GM18861 (cell line): ENCODE measurements at regions not wholly inside any gene's neighbourhood (a gene's known extent, or its start where the extent isn't known, plus 50 kb on each side); places are given as distances from the start of the nearest gene placed in this dataset.

Experiments used
- ATAC-seq: cut with Tn5 transposase; IDR thresholded peaks from one replicate; pipeline ENCODE4 v1.9.1; 2021; ENCODE audit not compliant: unreplicated experiment

DNA sequence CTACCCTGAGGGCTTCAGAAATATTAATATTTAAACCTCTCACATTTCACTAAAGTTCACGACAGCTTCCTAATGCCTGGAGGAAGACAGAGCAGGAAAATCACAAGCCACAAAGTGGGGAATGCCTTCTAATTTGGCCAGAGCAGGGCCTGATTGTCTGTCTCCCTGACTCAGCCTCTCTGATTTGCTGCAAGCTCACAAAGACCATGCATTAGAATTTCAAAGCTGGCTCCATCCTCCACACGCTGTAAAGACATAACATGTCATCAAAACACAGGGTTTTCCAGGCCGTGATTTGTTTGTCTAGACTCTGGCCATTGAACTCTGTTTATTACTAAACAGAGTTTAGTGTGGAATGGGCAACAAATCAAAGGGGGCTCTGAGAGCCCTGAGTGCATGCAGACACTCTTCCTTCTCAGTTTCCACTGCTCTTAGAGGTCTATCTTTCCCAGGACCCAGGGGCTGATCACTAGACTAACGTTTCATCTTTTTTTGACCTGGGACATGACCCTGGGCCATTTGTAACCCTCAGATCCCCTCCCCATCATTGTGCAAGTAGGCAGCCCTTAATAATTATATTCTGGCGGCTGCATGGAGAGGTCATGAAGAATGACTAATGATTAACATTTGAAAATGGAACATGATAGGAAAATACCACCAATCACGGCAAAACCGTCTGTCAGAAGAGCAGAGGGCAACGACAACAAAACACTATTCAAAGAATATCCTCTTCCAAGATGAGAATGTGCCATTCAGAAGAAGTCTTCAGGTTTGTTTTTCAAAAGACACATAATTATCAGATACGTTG, 140.2 kb downstream of the ENC1 start:
- no peak for ATAC-seq

DNA sequence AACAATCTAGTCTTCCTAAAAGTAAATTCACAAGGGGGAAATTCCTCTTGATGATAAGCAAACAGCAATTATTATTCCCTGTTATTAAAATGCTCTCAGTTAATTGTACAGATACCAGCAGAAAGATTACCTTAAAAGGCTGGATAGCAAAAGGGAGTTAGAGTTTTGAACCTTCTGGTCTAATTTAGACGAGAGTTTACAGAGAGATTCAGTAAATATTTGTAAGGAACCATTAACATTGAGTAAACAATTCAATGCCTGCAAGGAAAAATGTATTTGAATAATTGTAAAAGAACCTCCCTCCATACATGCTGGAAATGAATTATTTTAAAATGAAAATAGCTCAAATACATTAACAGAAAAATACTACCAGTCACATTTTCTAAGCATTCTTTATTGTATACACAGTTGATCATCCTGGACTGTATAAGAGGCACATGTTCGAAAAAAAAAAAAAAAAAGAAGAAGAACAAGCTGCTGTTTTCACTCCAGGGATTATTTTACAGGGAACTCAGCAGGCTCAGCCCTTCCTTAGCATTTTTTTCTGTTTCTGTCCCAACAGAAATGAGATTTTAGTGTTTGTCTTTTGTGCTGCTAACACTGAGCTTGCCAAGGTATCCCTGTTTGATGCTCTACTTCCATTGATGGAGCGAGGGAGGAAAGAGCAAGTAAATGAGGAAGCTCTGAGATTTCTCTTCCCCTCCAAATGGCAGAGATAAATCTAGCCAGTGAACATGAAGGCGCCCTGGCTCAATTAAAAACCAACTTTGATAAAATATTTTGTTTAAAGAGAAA, 141.1 kb downstream of the ENC1 start:
- no peak for ATAC-seq

DNA sequence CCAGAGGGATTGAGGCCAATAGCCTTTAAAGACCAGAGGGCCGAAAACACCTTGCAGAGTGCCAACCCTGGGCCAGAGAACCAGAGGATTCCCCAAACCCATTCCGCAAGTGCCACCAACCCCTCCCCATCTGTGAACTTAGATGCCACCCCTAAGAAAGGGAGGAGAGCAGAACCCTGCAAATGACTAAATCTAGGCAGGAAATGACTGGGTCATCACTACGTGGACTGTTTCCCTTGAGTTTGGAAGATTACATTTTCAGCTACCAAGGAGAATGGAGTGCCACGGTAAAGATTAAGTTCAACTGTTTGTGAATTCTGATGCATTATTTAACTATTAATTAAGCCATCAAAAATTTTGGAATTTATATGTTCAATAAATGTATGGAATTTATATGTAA, 142.8 kb downstream of the ENC1 start:
- no peak for ATAC-seq

DNA sequence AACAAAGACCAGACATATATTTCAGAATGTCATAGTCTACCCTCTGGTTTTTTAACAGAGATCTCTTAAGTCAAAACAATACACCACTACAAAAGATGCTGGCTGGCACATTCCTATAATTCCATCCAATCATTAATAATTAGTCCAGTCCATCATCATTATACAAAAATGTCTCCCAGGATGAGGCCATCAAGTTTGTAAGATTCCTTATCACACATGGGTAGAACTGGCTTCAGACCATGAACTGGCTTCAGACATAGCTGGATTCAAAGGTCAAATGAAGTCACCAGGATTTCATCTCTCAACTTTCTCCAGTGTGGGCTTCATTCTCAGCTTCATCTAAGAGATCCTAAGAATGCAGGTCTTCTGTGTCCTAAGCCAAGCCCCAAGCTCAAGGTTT, 147.1 kb downstream of the ENC1 start:
- no peak for ATAC-seq

DNA sequence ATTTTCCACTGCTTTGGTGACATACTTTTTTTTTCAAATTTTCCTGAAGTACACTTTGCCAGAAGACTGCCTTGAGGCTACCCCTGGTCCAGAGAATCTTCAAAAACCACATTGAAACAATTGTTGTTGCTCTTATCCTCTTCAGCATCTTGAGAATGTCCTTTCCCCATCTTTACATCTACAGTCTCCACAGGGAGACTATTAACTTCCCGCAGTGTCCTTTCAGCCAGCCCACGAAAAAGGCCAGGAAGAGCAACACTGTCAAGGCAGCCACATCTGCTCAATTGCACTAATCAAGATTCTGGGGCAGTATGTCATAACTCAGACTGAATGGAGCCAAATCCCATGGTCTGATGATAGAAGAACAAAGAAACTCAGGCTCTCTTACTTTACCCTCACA, 148.3 kb downstream of the ENC1 start:
- ATAC-seq: no peak

DNA sequence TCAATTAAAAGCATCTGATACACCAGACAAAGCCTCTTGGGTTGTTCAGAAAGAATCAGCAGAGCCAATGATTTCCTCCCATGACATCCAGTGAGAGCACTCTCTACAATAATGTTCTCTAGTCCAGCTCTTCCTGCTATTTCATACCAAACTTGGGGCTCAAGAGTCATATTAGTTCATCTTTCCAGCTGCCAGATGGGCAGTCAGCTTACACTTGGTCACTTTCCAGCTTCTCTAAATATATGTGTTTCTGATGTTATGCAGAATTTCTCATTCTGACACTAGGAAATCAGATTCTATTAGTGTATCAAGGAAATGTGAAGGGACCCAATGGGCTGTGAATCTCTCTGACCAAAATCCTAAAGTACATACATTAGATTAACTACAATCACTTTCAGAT, 148.9 kb downstream of the ENC1 start:
- no peak for ATAC-seq

DNA sequence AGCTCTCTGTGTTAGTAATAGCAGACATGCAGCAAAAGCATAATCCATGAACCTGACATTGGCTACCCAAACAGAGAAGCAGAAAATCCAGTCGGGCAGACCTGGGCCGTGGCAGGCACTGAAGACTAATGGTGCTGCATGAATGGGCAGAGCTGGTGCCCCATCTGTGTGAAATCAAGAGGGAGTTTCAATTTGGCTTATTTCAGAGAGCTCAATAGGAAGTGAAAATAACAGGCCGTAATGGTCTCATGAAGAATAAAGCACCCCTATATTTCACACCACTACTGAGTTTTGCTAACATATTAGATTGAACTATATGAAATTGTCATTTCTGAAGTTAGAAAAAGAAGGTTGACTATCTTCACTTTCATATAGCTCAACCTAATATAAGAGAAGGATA, 149.7 kb downstream of the ENC1 start:
- ATAC-seq: peak; percentile 95

DNA sequence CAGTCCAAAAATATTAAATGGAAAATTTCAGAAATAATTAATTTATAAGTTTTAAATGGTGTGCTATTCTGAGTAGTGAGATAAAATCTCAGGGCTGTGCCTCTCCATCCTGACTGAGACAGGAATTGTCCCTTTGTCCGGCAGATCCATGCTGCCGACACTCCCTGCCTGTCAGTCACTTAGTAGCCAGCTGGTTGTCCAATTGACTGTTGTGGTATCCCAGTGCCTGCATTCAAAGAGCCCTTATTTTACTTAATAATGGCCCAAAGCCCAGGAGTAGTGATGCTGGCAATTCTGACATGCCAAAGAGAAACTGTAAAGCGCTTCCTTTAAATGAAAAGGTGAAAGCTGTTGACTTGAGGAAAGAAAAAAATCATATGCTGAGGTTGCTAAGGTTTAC, 157.5 kb downstream of the ENC1 start:
- ATAC-seq: no peak

DNA sequence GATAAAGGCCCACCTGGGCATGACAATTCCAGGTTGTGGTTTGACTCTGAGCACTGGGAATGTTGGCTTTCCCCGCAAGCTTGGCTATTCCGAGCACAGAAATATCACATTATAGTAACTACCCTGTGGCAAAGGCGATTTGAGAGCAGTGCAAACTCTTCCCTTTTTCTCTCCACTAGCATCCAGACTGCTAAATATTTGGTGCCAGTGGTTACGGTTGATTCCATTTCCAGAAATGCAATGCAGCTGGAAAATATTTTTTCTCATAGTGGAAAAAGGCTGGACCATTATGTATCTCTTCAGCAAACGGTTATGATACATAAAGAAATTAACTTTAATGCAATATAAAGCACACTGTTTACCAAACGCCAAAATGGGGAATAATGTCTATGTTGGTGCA, 158.0 kb downstream of the ENC1 start:
- ATAC-seq: no peak

DNA sequence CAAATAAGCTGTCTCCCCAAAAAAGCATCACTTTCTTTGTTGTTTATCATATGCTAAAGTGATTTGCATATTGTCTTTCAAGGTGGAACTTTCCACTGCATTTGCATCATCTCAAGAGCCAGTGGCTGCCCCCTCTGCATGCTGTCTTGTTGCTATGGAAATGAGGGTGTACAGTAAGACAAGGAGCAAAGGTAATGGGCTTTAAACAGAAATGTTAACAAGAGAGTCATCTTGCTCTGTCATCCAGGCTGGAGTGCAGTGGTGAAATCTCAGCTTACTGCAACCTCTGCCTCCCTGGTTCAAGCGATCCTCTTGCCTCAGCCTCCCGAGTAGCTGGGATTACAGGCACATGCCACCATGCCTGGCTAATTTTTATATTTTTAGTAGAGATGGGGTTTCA, 159.2 kb downstream of the ENC1 start:
- ATAC-seq: peak; percentile 88

DNA sequence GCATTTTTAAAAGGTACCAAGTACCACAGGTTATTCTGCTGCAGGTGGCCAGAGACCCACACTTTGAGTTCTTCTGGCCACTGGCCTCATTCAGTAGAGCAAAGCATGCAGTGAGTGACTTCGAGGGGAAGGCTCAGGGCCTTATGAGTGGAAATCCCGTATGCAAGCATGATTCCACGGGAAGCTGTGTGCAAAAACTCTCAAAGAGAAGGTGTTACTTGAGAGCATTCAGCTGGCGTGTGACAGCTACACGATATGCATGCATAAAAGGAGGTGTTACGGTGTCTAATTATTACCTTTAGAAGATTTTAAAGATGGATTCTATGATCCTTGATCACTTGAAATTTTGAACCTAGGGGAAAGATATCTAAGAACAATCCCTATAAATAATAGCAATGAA, 160.3 kb downstream of the ENC1 start:
- no peak for ATAC-seq

DNA sequence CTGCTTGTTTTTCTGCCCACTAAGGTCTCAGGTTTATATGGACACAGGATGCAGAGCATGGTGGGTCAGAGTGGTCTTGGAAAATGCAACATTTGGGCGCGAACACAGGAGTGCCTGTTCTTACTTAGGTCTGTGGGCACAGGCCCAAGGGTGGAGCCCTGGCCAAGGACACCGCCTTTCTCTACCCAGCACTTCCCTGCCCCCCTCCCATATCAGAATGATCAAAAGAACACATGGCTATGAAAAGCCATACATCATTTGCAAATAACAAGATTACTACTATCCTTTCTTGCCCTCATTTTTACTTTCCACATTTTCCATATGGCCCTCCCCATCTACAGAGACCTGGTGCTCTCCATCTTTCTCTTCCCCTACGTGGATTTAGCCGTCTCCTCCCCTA, 162.2 kb downstream of the ENC1 start:
- no peak for ATAC-seq

DNA sequence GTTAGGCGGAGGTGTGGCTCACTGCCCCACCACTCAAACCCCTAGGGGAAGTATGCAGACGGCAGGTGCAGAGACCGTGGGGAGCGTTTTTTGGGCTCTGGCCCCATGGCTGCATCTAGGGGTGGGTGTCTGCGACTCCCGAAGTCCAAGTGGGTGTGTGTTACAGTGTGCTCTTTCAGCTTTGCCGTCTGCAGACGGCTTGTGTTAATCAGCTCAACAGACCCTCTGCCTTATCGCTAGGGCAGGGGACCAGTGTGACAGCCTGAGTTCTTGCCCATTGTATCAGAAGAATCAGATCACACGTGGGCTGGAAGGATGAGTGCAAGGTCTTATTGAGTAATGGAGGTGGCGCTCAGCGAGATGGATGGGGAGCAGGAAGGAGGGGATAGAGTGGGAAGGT, 162.8 kb downstream of the ENC1 start:
- ATAC-seq: no peak

DNA sequence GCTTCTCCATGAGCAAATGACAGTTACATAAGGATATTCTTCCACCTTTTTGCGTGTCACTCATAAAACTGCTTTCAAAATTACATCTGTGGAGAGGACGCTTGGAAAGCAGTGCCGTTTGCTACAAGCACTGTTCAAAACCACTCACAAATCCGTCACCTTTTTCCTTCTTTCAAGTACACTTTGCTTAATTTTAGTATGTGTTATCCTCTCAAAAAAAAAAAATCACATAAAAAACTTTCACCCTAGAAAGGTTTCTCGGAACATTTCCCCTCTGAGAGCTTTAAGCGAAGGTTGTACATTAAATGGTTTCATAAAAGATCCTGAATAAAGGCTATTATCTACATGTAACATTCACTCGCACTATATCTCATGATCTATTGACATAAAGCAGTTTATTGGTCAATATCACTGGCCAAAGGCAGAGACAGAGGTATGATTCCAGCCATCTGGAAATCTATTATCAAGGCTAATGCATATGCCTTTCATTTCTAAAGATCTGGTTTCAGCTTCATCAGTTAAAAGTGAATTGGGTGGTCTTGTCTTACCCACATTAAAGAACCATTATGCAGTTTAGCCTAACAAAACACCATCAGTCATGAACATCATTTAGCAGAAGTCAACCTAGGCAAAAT, 163.6 kb downstream of the ENC1 start:
- ATAC-seq: no peak

DNA sequence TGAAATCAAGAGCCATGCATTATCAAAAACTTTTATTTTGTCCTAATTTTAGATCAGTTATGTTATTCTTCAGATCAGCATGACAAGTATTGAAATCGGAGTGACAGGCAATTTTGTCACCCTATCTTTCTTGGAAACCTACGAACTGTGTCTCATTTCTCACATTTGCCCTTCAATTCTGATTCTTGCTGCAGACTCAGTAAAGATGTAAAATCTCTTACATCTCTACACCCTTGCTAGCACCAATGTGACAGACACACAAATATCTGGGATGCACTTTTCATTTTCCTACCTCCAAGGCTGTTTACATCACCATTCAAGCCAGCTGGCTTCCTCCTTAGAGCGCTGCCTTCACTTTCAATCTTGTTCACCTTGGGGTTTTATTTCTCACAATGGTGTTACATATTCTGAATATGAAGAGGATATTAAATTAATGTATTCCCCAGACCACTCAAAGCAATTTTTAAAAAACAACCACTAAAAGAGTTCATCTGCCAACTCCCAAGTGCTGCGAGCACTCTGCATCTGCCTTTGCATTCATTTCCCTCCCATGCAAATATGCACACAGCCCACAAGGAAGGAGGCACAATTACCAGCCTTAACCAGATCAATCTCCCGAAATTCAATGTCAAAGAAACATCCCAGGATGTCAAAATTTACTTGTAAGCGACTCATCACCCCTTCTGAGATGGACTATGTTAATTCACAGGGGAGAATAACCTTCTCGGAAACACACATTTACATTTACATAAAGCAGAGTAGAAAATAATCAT, 164.3 kb downstream of the ENC1 start:
- ATAC-seq: no peak

DNA sequence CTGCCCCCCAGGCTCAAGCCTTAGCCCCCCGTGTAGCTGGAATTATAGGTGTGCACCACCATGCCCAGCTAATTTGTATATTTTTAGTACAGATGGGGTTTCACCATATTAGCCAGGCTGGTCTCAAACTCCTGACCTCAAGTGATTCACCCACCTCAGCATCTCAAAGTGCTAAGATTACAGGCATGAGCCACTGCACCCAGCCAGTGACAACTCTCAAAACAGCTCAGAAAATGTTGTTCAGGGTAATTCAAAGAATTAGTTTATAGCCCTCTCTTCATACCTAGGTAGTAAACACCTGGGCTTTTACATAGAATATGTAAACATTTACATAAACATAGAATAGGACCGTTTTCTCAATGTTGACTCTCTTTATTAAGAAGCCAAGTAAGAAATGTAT, 168.7 kb downstream of the ENC1 start:
- ATAC-seq: no peak

DNA sequence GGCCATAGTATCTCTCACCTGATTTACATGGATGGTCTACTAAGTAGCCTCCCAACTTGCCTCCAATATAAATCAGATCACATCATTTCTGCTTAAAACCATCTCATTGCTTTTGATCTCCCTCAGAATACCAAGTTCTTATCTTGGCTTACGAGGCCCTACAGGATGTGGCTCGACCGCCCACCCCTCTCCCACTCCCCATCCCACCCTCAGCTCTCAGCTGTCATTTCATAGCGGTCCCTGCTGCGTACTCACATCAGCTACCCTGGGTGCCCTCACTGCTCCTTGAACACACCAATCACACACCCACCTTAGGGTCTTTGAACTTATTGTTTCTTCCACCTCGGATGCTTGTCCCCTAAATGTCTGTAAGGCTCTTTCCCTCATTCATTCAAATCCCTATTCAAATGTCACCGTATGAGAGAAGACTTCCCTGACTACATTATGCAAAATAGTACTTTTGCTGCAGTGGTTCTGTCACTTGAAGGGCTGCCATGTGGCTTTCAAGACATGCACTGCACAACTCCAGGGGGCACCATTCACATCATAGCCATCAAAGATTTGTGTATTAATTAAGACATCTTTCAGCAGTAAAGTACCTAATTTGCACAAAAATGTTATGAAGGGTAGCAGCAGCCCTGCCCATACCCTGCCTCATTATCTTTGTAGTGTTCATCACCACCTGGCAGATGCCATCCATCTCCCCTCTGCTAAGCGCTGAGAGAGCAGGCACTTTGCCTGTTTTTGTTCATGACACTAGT, 171.1 kb downstream of the ENC1 start:
- no peak for ATAC-seq

DNA sequence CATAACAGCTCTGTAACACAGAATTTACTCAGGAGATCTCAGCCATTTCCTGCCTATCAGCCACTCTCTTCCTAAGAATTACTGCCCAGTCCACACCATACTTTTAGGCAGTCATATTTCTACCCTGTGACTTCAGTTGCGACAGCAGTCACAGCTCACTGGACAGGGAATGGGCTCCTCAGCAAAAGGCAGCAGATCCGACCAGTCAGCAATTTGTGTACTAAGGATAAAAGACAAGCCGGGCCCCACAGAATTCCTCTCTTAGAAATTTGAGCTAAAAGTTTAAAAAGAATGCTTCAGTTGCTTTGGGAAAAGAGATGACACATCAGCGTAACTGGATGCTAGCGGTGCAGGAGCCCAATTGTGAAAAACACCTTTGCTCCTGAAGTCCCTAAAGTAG, 172.1 kb downstream of the ENC1 start:
- ATAC-seq: no peak

DNA sequence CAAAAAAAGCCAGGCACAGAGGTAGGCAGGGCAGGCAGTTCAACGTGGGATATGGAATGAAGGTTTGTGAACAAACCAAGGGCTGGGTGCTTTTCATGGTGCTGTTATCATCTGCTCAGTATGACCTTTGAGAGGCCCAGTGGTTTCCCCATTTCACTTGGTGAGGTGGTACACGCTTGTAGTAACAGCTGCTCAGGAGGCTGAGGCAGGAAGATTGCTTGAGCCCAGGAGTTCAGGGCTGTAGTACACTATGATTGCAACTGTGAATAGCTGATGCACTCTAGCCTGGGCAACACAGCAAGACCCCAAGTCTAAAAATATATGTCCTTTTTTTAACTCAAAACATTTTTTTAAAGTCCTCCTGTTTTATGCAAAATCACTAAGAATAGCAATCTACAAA, 174.8 kb downstream of the ENC1 start:
- ATAC-seq: no peak

DNA sequence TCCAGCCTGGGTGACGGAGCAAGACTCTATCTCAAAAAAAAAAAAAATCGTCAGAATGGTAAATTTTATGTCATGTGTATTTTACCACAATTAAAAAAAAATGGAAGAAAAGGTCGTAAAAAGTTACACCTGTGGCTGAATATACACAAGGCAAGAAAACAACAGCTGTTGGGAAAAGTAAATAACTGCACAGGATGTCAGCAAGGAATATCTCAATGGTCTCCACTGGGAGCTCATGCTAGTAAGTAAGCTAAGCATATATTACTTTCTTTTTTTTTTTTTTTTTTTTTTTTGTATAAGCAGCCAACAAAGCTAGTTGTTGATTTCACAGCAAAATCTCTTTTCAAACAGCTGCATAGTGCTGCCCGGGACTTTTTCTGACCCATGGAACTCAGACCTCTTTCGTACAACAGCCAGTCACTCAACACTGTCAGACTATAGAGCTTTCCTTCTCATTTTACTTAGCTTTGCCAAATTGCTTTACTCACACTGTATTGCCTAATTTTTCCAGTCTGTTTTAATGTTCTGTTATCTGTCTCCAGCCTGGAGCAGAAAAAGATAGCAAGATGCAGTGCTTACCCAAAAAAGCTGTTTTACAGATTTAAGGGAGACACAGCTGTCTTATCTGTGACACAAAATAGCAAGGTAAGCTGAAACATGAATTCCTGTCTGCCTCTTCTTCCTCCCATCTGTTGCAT, 175.9 kb downstream of the ENC1 start:
- ATAC-seq: no peak
